ENCODE measurements at regions not wholly inside any gene's neighbourhood (a gene's known extent, or its start where the extent isn't known, plus 50 kb on each side); places are given as distances from the start of the nearest gene placed in this dataset.

DNA sequence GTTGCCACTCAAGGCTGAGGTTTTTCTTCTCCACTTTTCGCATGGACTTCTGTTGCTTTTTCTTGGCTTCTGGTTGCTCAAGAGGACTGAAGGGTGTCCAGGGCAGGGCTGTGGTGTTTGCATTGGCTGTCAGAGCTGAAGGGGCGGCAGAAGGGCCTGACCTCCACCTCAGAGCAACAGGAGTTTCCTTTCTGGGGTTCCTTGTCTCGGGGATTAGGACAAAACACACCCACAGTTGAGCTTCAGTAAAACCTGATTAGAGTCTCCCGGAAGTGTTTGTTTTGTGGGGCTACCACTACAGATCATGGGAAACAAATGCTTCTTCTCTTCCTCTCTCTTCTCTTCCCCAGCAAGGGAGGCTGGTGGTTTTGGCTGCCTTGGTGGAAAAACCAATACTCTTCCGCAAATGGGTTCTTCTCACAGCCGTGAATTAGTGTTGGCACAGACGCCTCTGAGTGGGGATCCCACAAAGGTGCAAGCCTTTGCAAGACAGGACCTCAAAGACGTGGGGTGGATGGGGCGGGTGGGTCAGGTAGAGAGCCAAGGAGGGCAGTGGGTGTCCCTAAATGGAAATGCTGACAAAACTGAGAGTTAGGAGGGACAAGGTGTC is 317.7 kb upstream of the TBX3 start:
- TF ChIP-seq, protein P1, sequence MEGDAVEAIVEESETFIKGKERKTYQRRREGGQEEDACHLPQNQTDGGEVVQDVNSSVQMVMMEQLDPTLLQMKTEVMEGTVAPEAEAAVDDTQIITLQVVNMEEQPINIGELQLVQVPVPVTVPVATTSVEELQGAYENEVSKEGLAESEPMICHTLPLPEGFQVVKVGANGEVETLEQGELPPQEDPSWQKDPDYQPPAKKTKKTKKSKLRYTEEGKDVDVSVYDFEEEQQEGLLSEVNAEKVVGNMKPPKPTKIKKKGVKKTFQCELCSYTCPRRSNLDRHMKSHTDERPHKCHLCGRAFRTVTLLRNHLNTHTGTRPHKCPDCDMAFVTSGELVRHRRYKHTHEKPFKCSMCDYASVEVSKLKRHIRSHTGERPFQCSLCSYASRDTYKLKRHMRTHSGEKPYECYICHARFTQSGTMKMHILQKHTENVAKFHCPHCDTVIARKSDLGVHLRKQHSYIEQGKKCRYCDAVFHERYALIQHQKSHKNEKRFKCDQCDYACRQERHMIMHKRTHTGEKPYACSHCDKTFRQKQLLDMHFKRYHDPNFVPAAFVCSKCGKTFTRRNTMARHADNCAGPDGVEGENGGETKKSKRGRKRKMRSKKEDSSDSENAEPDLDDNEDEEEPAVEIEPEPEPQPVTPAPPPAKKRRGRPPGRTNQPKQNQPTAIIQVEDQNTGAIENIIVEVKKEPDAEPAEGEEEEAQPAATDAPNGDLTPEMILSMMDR (IDR thresholded peaks at IDR 0.05; ENCODE audit: extremely low read depth, insufficient read depth, missing control alignments), result no peak
- in situ Hi-C loops (cut with MboI; ENCODE audit: low pct_unique_long_range_greater_than_20kb, low sequenced_read_pairs, unreplicated experiment), result no loop called here
- no peak for DNase-seq (ENCODE audit: low spot score)

DNA sequence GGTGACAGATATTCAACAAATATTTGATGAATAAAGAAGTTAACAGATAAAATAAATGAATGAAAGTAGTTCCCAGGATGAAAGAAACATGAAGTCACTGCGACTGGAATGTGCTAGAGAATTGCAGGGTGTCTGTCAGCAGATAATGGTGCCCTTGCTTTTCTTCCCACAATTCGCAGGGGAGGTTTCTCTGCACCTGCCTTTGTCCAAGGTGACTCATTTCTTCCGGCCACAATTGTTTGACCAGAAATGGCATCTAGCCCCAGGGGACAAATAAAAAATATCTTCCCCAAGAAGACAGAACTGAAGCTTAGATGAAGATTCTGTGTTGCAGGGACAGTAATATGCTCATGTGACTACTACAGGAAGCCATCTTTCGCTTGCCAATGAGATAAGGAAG is 316.1 kb upstream of the TBX3 start:
- no peak for DNase-seq (ENCODE audit: low spot score)
- TF ChIP-seq, protein P1 (IDR thresholded peaks at IDR 0.05; ENCODE audit: extremely low read depth, insufficient read depth, missing control alignments), result no peak
- in situ Hi-C loops (cut with MboI; ENCODE audit: low pct_unique_long_range_greater_than_20kb, low sequenced_read_pairs, unreplicated experiment), result no loop called here

DNA sequence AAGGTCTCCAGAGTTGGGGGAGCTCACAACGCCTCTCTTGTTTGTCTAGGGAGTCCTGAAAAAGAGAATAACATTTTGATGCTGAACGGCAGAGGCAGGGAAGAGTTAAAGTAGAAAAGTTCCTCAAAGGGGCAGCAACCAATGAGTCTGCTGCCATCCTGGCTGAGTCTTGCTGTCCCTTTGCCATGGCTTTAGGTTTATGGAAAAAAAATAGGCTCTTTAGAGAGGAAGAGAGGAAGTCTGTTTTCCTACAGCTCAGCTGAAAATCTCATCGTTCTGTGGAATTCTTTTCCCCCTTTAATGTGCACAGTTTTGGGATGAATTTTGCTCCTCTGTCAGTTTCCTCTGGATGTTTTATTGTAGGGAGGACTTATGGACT is 314.8 kb upstream of the TBX3 start:
- in situ Hi-C loops (cut with MboI; ENCODE audit: low pct_unique_long_range_greater_than_20kb, low sequenced_read_pairs, unreplicated experiment), result no loop called here
- DNase-seq (ENCODE audit: low spot score), result no peak
- TF ChIP-seq, protein P1 (IDR thresholded peaks at IDR 0.05; ENCODE audit: extremely low read depth, insufficient read depth, missing control alignments), result no peak

DNA sequence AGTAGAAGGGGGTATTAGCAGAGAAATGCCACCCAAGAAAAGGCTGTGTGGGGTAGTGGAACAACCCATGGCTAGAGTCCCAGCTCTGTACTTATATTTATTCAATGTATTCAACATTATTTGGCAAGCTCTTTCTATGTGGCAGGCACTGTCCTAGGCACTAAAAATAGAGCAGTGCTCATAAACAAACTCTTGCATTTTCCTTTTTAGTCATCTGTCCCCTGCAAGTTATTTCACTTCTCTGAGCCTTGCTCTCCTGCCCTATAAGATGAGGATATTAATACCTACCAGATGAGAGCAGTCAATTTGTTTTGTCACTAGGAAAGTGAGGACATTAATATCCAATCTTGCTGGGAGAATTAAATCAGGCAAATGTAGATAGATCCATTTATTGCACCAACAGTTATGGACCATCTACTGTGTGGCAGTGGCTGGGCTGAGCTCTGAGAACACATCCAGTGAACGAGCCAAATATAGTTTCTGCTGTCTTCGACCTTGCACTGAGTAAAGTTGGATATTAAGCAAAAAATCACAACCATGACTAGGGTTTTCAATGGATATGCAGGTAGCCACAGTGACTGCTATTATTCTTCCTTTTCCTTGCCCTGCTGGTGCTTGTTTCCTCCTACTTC is 314.3 kb upstream of the TBX3 start:
- DNase-seq (ENCODE audit: low spot score), result no peak
- TF ChIP-seq, protein P1 (IDR thresholded peaks at IDR 0.05; ENCODE audit: extremely low read depth, insufficient read depth, missing control alignments), result no peak
- in situ Hi-C loops (cut with MboI; ENCODE audit: low pct_unique_long_range_greater_than_20kb, low sequenced_read_pairs, unreplicated experiment), result no loop called here

DNA sequence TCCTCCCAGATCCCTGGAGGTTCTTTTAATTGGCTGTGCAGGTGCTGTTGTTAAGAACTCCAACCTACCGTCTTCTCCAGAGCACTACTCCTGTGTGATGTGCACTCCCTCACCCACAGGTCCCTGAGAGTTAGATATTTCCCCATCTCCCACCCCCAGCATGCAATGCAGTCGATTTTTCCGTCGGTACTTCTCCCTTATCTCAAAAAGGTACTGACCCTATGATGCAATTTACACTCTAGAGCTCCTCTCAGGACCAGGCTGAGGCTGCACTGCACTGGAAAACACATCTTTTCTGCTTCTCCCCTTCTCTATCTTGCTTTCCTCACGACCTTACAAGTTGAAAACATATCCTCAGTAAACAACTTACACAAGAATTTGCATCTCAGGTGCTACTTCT is 312.4 kb upstream of the TBX3 start:
- TF ChIP-seq, protein P1 (IDR thresholded peaks at IDR 0.05; ENCODE audit: extremely low read depth, insufficient read depth, missing control alignments), result no peak
- in situ Hi-C loops (cut with MboI; ENCODE audit: low pct_unique_long_range_greater_than_20kb, low sequenced_read_pairs, unreplicated experiment), result no loop called here
- no peak for DNase-seq (ENCODE audit: low spot score)

DNA sequence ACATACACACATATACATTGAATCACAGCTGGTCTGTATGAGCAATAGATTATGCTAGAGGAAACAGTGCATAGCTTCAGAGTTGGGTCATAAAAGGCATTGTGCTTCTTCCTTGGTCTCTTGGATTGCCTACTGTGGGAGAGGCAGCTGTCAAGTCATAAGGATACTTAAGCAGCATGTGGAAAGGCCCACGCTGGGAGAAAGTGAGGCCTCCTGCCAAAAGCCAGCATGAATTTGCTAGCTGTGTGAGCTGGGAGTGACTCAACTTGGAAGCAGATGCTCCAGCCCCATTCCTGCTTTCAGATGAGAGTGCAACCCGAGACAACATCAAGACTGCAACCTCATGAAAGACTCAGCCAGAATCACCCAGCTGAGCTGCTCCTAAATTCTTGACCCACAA is 311.9 kb upstream of the TBX3 start:
- DNase-seq (ENCODE audit: low spot score), result no peak
- TF ChIP-seq, protein P1 (IDR thresholded peaks at IDR 0.05; ENCODE audit: extremely low read depth, insufficient read depth, missing control alignments), result no peak
- in situ Hi-C loops (cut with MboI; ENCODE audit: low pct_unique_long_range_greater_than_20kb, low sequenced_read_pairs, unreplicated experiment), result no loop called here

All from GM13977 (cell line).